Dermis microvascular lymphatic vessel endothelial cell (primary cell): ENCODE measurements at regions not wholly inside any gene's neighbourhood (a gene's known extent, or its start where the extent isn't known, plus 50 kb on each side); places are given as distances from the start of the nearest gene placed in this dataset.
"Not testable (repeated sequence)": the region's sequence is repeated elsewhere in the genome, so short reads cannot be mapped to it uniquely, and the experiment has no call there.

Experiments used
- DNase-seq, 2 donors: peaks; one replicate each; pipeline versions ENCODE4 v3.0.0 to v3.0.0-alpha.2; 2010; ENCODE audit warnings: low read depth in 2 of 2

GRCh38 chr15:92804610-92804936 is 95.6 kb upstream of the CHD2 start:
- not testable (repeated sequence) for DNase-seq

DNA sequence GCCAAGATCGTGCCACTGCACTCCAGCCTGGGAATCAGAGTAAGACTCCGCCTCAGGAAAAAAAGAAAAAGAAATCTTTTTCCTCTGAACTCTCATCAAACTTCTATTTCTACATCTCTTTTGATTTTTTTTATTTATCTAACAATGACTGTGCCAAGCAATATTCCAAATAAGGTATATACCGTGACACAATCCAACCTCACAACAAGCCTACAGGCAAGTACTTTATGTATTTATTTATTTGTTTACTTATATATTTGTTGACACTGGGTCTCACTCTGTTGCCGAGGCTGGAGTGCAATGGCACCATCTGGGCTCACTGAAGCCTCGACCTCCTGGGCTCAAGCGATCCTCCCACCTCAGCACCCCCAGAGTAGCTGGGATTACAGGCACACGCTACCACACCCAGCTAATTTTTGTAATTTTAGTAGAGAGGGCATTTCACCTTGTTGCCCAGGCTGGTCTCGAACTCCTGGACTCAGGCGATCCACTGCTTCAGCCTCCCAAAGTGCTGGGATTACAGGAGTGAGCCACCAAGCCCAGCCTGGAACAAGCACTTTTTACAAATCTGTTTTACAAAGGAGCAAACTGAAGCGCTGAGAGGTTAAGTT is 94.9 kb upstream of the CHD2 start:
- no peak for DNase-seq

GRCh38 chr15:92806171-92806570 is 94.0 kb upstream of the CHD2 start:
- not testable (repeated sequence) for DNase-seq

DNA sequence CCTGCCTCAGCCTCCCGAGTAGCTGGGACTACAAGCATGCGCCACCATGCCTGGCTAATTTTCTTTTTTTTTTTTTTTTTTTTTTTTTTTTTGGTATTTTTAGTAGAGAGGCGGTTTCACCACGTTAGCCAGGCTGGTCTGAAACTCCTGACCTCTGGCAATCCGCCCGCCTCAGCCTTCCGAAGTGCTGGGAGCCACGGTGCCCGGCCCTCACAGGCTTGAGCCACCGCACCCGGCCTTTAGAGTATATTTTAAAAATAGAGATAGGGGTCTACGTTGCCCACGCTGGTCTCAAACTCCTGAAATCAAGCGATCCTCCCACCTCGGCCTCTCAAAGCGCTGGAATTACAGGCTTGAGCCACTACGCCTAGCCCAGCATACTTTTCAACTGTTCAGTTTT is 93.4 kb upstream of the CHD2 start:
- DNase-seq, result no peak

DNA sequence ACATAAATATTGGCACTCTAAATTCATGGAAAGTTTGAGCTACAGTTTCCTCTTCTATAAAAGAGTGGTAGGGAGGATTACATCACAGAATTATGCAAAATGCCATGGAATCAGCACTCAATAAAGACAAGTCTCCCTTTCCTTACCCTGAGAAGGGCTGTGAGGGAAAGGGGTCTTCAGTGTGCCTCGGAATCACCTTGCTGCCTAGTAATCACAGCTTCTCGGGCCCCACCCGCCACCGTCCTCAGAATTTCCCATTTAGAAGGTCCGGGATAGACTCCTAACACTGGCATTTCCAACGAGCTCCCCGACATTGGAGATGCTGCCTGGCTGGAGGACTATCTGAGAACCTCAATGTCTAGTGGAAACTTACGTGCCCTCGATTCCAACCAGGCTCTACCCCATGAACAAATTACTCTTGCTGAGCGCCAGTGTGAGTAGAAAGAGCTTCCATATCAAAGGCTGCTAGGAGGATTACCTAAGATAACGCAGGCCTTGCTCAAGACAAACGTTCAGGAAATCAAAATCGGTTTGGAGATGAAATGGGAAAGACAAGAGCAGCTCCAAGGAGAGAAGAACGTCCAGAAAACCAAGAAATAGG is 92.1 kb upstream of the CHD2 start:
- DNase-seq, result peak; percentile 19 to 41

DNA sequence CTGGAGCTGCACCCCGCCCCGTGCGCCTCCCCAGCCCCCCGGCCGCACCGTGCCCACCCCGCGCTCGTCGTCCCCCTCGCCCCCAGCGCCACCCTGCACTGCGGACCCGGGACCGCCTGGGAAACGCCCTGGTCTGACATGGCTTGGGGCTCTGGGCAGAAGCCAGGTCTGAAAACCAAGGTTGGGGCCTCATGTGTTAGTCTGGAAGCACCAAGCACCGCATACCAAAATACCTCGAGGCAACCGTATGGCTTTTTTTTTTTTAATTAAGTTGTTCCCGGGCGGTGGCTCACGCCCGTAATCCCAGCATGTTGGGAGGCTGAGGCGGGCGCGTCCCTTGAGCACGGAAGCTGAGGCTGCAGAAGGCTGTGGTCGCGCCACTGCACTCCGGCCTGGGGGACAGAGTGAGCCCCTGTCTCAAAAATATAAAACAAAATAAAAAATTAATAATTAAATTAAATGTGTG is 91.5 kb upstream of the CHD2 start:
- peak in 1 of 2 donors; percentile 45 for DNase-seq

DNA sequence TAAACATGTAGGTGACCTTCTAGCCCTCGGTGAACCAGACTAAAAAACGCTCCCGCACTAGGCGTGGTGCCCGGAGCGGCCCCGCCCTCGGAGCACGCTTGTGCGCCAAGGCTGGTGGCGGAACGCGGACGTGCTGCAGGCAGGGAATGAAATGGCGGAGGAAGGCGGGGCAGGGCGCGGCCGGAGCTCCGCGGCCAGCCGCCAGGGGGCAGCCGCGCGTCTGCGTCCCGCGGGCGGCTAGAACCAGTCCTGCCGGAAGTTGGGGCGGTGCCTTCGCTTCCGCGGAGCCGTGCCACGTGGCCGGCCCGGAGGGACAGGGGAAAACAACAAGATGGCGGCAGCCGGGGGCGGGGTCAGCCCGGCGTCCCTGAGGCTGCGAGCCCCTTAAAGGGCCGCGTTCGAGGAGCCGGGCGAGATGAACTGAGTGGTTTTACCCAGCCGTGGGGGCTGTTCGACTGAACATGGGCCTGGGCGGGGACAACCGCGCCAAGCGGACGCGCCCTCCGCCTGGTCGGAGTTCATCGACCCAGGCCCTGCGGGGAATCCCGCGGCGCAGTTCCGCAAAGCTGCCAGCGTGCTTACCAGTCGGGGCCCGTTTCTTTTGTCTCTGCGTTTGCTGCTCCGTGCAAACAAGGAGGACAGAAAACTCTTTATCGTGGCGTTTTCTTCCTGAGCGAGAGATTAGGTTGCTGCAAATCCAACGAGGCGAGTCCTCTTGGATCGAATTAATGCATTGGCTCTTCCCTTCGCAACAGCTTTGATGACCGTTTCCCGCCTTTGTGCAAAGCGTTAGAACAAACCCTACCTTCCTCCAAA is 90.9 kb upstream of the CHD2 start:
- DNase-seq, result peak; percentile 90 to 97

- peak in 1 of 2 donors; percentile 63 for DNase-seq
Observed at GRCh38 chr15:92809880-92810361, 90.2 kb upstream of the CHD2 start.

GRCh38 chr15:92810418-92811138 is 89.5 kb upstream of the CHD2 start:
- peak in 1 of 2 donors; percentile 21 for DNase-seq

- no peak for DNase-seq
Observed at GRCh38 chr15:92811148-92811913, 88.8 kb upstream of the CHD2 start.

- DNase-seq, result no peak
Observed at GRCh38 chr15:92812271-92812670, 87.9 kb upstream of the CHD2 start.

DNA sequence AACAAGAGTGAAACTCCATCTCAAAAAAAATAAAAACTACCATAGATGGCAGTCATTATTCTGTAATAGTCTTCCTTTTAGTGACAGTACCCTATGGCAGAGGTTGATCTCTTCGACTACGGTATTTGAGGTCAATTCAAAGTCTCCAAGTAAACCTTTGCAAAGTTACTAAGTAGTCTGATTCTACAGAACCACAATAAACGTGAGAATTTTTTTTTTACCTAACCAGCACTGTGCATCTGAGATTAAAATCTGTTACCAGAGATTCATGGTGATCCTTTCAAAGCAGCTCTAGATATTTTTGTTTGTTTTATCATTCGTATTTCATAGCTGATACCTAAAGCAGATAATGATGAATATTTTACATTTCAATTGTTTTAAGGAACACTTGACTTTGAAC is 86.6 kb upstream of the CHD2 start:
- no peak for DNase-seq

GRCh38 chr15:92817339-92817886 is 82.7 kb upstream of the CHD2 start:
- DNase-seq, result no peak

DNA sequence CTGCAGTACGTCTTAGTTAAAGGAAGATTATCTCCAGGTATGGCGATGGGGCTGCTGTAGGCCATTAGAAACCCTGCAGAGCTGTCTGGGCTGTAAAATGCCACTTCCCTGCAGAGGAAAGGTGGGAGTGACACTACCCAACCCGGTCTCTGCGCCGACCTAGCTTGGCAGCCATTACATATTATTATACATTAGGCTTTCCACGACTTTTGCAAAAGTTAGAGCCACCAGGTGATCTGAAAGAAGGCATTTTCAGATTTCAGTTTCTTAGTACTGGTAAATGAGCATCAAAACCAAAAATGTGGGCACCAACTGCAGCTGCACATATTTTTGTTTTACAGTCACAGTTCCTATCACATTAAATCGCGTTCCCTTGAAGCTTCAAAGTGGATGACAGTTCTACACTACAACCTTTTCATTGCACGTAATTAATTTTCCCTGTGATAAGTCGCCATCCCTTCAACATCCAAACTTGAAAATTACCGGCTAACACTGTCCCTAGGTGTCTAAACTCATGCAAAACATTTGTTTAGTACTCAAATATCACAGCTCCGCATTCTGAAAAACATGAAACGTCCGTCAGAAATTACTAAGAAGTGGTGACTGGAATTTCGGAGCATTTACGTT is 81.4 kb upstream of the CHD2 start:
- no peak for DNase-seq

GRCh38 chr15:92819278-92820235 is 80.6 kb upstream of the CHD2 start:
- DNase-seq, result no peak

GRCh38 chr15:92820236-92821021 is 79.7 kb upstream of the CHD2 start:
- peak; percentile 77 to 91 for DNase-seq

DNA sequence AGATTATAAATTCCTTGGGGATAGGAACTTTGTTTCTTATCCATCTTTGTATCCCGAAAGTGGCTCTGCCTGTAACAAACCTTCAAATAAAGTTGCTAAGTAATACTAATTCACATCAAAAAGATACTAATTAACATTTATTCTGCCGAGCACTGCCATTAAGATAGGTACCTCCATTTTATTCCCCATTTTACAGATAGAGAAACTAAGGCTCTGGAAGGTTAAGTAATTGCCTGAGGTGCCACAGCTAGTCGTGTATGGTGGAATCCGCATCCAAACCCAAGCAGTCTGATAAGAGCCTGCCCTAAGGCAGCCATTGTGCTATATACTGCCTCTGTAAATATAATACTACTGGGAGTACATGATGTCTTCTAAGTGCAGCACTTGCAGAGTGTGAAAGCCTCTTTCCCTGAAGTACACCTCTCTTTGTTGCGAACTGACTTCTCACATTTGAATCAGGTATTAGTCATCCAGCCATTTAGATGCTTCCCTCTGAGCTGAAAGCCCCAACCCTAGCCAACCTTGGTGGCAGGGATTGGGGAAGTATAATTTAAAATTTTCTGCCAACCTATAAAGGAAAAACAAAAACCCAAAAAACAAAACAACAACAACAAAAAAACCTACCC is 78.5 kb upstream of the CHD2 start:
- no peak for DNase-seq
